SU-DHL-6 (cell line): ENCODE measurements at regions not wholly inside any gene's neighbourhood (a gene's known extent, or its start where the extent isn't known, plus 50 kb on each side); places are given as distances from the start of the nearest gene placed in this dataset.

Experiments used
- H2AFZ ChIP-seq: fragments of 200-600 bp; sonication (generic); 2 replicates; pipeline ENCODE4 v1.6.1; 2014; ENCODE audit warnings: low read depth, mild to moderate bottlenecking, moderate library complexity, mixed read lengths, antibody characterized with exemption, low read length; ENCODE audit not compliant: severe bottlenecking
- H3F3A ChIP-seq: fragments of 200-600 bp; shearing (Covaris generic); 2 replicates; pipeline ENCODE4 v1.6.0; 2016; ENCODE audit warnings: antibody characterized with exemption, mild to moderate bottlenecking; ENCODE audit not compliant: insufficient read depth
- H3K27ac ChIP-seq: fragments of 200-600 bp; sonication (generic); 2 replicates; pipeline ENCODE4 v1.5.1; 2016; ENCODE audit warnings: low read depth, mild to moderate bottlenecking, low read length, moderate library complexity, mixed read lengths
- H3K27me3 ChIP-seq: fragments of 200-600 bp; sonication (generic), shearing (Covaris generic); 2 replicates; pipeline ENCODE4 v1.6.0; 2014; ENCODE audit warnings: mild to moderate bottlenecking, low read length
- H3K36me3 ChIP-seq: fragments of 200-600 bp; sonication (generic); 2 replicates; pipeline ENCODE4 v1.6.1; 2014; ENCODE audit warnings: mild to moderate bottlenecking, low read length, mixed read lengths
- H3K4me2 ChIP-seq: fragments of 300-600, 200-600 bp; shearing (Covaris generic), sonication (generic); 2 replicates; pipeline ENCODE4 v1.6.0; 2014; ENCODE audit warnings: low read length, low read depth, mild to moderate bottlenecking; ENCODE audit not compliant: poor library complexity, severe bottlenecking
- H3K4me3 ChIP-seq: fragments of 200-600 bp; sonication (generic); 2 replicates; pipeline ENCODE4 v1.5.1; 2014; ENCODE audit warnings: antibody characterized with exemption, low read length, mild to moderate bottlenecking, mixed read lengths; ENCODE audit not compliant: insufficient read depth, poor library complexity, severe bottlenecking
- H3K79me2 ChIP-seq: fragments of 200-600 bp; sonication (generic); 2 replicates; pipeline ENCODE4 v1.6.1; 2014; ENCODE audit warnings: mild to moderate bottlenecking, low read length, moderate library complexity; ENCODE audit not compliant: insufficient read depth
- H3K9ac ChIP-seq: fragments of 200-600 bp; sonication (generic); 2 replicates; pipeline ENCODE4 v1.7.0; 2014; ENCODE audit warnings: mild to moderate bottlenecking, low read length
- H3K9me2 ChIP-seq: fragments of 200-600 bp; sonication (generic); replicated peaks from 2 replicates; pipeline ENCODE4 v1.6.1; 2014; ENCODE audit warnings: low read length; ENCODE audit not compliant: insufficient read depth
- H3K9me3 ChIP-seq: fragments of 200-600 bp; sonication (generic); 2 replicates; pipeline ENCODE4 v1.6.1; 2014; ENCODE audit warnings: low read length, mixed read lengths; ENCODE audit not compliant: insufficient read depth
- H4K20me1 ChIP-seq: fragments of 200-600 bp; sonication (generic); 2 replicates; pipeline ENCODE4 v1.6.1; 2014; ENCODE audit warnings: low read depth, mild to moderate bottlenecking, antibody characterized with exemption, low read length, moderate library complexity, mixed read lengths
- CTCF ChIP-seq: fragments of 200-600 bp; sonication (generic); IDR thresholded peaks from one replicate; pipeline ENCODE4 v1.5.1; 2017; ENCODE audit warnings: antibody characterized with exemption, mild to moderate bottlenecking, low read length, moderate library complexity; ENCODE audit not compliant: insufficient read depth, poor library complexity, severe bottlenecking
- EZH2phosphoT487 ChIP-seq: fragments of 200-600 bp; sonication (generic), shearing (Covaris generic); conservative IDR thresholded peaks from 2 replicates; pipeline ENCODE4 v1.6.1; 2018; ENCODE audit warnings: mild to moderate bottlenecking, antibody characterized with exemption, low read length, moderate library complexity, mixed read lengths

- H3K27ac ChIP-seq, result no peak overlapping the region
These were observed 142.6 kb downstream of the ELOVL4 start for GRCh38 chr6:79804732-79805131.

GRCh38 chr6:79803917-79804316, 143.4 kb downstream of the ELOVL4 start:
- H4K20me1 ChIP-seq, result no peaks in the 10 kb centered on the region
- no peaks in the 10 kb centered on the region for H3K27me3 ChIP-seq
- H3K9me3 ChIP-seq, result no peaks in the 10 kb centered on the region
- H3K79me2 ChIP-seq, result no peaks in the 10 kb centered on the region
- H2AFZ ChIP-seq, result no peak overlapping the region
- H3K27ac ChIP-seq, result no peak overlapping the region
- no peak overlapping the region for H3K9ac ChIP-seq
- no peak overlapping the region for H3K4me2 ChIP-seq
- TF ChIP-seq EZH2phosphoT487, result no peak
- TF ChIP-seq CTCF, result no peak
- H3K4me3 ChIP-seq, result no peak overlapping the region
- no peaks in the 10 kb centered on the region for H3K9me2 ChIP-seq
- H3K36me3 ChIP-seq, result no peaks in the 10 kb centered on the region
- H3F3A ChIP-seq, result no peaks in the 10 kb centered on the region

More at GRCh38 chr6:79804732-79805131, 142.6 kb downstream of the ELOVL4 start:
- H4K20me1 ChIP-seq, result no peaks in the 10 kb centered on the region
- no peak overlapping the region for H3K4me2 ChIP-seq
- H3K9ac ChIP-seq, result no peak overlapping the region
- no peaks in the 10 kb centered on the region for H3K9me2 ChIP-seq
- H3K79me2 ChIP-seq, result no peaks in the 10 kb centered on the region
- no peaks in the 10 kb centered on the region for H3K9me3 ChIP-seq
- no peak overlapping the region for H3K4me3 ChIP-seq
- no peaks in the 10 kb centered on the region for H3K27me3 ChIP-seq
- no peaks in the 10 kb centered on the region for H3K36me3 ChIP-seq
- no peak for TF ChIP-seq EZH2phosphoT487
- no peak for TF ChIP-seq CTCF
- no peaks in the 10 kb centered on the region for H3F3A ChIP-seq
- H2AFZ ChIP-seq, result no peak overlapping the region

- Histone ChIP-seq H4K20me1 (no peaks in the 10 kb centered on the region), H3K4me3 (no peak overlapping the region), H3K36me3 (no peaks in the 10 kb centered on the region), H3K9me2 (no peaks in the 10 kb centered on the region), H3K27me3 (no peaks in the 10 kb centered on the region), H3F3A (no peaks in the 10 kb centered on the region), H2AFZ (no peak overlapping the region), H3K27ac (no peak overlapping the region), H3K9ac (no peak overlapping the region), H3K4me2 (no peak overlapping the region), H3K9me3 (no peaks in the 10 kb centered on the region), H3K79me2 (no peaks in the 10 kb centered on the region)
- TF ChIP-seq CTCF (no peak), EZH2phosphoT487 (no peak)
These were observed 144.6 kb downstream of the ELOVL4 start for GRCh38 chr6:79802657-79803300.
